ENCODE measurements at regions not wholly inside any gene's neighbourhood (a gene's known extent, or its start where the extent isn't known, plus 50 kb on each side); places are given as distances from the start of the nearest gene placed in this dataset.
A peak's percentile ranks its signal among the peaks of the same experiment; 100 is the strongest.

DNA sequence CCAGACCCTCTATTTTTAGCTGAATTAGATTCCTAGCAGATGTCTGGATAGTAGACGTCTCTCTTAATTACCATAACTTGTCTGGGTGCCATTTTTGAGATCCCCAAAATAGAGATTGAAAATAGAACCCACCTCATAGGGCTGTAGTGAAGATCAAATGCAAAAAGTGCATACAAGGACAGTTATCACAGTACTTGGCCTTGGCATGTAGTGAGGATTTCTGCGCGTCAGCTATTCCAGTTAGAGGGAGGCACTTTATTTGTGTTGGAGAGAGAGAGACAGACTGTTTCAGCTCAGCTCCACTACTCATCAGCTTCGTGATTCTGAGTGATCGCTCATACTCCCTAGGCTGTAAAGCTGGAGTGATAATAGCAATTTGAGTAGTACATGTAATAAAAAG, 59.6 kb upstream of the CDH13 start:
- DNase-seq (ENCODE audit: low read depth in 3 of 3, low spot score in 2 of 3) = no peak

DNA sequence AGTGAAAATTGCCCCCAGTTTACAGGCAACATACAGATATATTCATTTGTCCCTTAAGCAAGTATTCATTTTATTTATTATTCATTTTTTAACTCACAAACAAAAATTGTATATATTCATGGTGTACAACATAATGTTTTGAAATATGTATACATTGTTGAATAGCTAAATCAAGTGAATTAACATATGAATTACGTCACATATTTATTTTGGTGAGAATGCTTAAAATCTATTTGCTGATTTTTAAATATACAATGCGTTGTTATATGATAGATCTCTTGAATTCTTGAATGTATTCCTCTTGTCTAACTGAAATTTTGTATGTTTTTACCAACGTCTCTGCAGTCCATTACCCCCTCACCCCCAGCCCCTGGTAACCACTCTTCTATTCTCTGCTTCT, 63.4 kb upstream of the CDH13 start:
- no peak for DNase-seq (ENCODE audit: low read depth in 3 of 3, low spot score in 2 of 3)

DNA sequence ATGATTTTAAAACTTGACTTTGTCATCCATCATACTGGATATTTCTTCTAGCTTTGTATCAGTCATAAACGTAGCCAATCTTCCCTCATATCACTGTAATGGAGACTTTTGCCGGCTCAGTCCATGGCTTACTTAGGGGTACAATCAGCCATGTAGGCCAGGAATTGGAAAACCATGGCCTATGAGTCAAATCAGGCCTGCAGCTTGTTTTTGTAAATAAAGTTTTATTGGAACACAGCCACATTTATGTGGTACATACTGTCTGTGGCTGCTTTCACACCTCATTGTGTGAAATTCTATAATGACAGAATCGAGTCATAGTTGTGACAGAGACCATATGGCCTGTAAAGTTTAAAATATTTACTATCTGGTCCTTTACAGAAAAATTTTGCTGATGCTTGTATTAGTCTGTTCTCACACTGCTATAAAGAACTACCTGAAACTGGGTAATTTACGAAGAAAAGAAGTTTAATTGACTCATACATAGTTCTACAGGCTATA, 64.5 kb upstream of the CDH13 start:
- DNase-seq (ENCODE audit: low read depth in 3 of 3, low spot score in 2 of 3) = no peak

DNA sequence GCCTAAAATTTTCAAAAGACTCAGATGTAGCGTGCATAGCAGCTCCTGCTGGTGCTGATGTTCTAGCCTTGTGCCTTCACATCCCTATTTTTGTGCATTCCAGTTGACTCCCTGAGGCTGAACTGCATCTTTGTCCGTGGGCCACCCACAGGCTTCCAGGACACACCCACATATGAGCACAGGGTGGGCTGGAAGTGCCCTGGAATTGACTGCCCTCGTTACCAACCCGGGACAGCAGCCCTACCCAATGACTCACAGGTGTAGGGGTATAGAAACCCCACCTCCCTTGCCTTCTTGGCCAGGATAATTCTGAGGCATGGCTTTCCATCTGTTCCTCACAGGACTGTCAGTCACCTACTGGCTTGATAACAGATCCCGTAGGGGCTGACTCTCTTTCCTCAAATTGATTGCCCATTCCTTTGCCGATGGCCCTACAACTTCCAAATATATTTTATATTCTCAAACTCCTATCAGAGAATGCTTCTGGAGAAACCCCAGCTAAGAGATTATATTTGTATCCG, 65.9 kb upstream of the CDH13 start:
- DNase-seq (ENCODE audit: low read depth in 3 of 3, low spot score in 2 of 3) = no peak

DNA sequence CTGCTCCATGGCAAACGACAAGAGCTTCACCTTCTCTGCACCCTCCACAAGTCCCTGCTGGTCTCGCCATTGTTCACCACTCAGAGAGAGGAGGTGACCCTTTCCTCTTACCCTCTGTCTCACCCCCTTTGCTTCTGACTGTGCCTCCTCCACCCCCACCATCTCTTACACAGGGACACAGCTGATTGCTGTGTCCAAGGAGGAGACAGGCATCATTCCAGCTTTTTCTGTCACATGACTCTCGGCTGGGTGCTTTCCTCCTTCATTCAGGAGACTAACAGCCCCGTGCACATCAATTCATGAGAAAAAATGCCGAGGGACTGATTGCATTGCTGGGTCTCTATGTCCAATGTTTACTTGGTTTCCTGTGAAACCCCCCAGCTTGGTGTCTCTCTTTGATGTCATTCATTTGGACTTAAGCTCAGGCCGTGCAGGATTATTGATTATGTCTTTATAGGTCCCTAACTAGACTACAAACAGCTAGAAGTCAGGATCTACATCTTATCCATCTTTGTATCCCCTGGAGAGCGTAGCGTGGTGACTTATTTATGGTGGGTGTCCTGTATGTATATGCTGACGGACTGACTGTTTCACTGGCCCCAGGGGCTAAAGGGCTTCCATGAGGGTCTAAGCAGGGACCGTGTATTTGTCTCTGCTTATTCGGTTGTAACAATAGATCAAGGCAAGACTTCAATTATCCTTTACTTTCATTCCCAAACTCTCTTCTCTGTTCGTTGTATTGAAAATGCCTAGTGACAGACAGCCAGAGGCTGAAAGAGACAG, 82.2 kb upstream of the CDH13 start:
- DNase-seq (ENCODE audit: low read depth in 3 of 3, low spot score in 2 of 3) = no peak

DNA sequence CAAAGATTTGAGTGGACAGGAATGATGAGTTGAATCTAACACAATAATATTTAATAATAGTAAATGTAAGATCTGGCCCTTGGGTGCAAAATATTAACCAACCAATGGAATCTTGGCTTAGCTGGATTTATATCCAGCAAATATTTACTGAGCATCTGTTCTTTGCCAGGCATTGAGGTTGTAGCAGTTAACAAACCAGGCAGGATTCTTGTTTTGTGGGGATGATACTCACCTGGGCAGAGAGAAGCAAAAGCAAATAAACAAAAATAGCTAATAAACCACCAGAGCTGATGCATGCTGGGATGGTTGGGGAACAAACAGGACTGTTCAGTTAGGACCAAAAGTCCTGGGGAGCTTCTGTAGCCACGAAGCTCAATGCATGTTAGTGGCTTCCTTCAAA, 84.1 kb upstream of the CDH13 start:
- DNase-seq (ENCODE audit: low read depth in 3 of 3, low spot score in 2 of 3) = no peak

DNA sequence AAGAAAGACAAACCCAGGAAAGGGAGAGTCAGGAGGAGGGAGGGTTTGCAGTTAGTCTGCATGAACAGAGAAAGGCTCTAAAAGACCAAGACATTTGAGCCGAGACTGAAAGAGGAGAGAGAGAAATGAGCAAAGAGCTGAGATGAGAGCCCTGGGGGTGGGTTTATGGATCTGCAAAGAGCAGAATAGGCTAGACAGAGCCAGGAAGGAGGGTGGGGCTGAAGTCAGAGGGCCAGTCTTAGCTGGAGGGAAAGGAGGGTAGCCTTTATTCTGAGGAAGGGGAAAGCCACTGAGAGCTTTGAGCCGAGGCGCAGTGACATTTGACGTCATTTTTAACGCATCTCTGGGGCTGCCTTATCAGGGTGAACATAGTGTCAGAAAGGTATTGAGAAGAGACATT, 85.7 kb upstream of the CDH13 start:
- DNase-seq (ENCODE audit: low read depth in 3 of 3, low spot score in 2 of 3) = no peak

DNA sequence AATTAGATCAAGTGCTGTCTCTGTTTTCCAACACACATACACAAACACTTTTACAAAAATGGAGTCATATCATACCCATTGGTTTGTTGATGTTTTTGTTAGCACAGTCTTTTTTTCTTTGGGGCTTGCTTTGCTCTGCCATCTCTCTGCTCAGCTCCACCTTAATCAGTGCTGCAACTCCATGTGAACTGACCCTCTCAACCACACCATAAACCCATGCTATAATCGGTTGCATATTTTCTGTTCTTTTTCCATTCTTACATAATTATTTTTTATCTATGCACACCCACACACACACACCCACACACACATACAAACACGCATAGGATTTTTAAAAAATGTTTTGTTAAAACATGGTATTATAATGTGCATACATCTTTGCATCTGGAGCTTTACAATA, 91.0 kb upstream of the CDH13 start:
- no peak for DNase-seq (ENCODE audit: low read depth in 3 of 3, low spot score in 2 of 3)

DNA sequence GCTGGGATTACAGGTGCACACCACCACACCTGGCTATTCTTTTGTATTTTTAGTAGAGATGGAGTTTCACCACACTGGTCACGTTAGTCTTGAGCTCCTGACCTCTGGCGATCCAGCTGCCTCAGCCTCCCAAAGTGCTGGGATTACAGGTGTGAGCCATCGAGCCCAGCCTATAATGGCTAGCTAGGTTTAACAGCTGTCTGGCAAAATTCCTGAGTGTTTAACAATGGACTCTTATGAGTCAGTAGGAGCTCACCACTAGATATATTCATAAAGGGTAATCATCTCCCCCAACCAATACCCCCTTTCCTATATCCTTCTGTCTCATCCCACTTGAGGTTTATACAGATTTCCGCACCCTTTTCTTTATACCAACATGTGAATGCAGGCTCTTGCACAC, 91.5 kb upstream of the CDH13 start:
- no peak for DNase-seq (ENCODE audit: low read depth in 3 of 3, low spot score in 2 of 3)

DNA sequence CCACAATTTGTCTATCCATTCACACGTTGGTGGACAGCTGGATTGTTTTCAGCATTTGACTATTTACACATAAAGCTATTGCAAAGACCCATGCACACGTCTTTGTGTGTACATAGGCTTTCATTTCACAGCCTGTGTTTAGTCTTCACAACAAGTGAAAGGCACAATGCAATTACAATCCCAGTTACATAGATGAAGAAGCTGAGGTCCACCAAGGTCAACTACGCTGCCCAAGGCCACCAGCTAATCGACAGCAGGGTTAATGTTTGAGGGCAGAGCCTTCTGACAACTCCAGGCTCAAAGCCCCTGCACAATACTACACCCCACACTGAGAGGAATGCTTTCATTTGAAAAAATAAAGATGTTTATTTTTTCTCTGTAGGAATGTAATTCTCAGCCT, 93.6 kb upstream of the CDH13 start:
- no peak for DNase-seq (ENCODE audit: low read depth in 3 of 3, low spot score in 2 of 3)

DNA sequence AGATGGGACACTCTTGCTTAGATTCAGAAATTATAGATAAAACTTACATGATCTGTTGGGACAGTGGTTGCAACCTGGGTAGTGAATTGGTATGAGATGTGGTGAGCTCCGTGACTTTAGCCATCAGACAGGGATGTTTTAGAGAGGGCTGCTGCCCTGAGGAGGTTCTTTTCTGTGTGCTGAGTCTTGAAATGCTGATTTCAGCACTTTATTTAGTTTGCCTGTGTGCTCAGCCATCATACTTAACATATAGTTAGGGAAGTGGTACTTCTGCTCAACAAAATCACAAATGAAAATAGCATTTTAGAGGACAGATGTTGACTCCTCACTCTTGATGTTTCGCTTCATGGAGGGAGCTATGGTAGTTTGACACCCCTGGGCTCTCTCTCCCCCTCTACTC, 95.9 kb upstream of the CDH13 start:
- no peak for DNase-seq (ENCODE audit: low read depth in 3 of 3, low spot score in 2 of 3)

DNA sequence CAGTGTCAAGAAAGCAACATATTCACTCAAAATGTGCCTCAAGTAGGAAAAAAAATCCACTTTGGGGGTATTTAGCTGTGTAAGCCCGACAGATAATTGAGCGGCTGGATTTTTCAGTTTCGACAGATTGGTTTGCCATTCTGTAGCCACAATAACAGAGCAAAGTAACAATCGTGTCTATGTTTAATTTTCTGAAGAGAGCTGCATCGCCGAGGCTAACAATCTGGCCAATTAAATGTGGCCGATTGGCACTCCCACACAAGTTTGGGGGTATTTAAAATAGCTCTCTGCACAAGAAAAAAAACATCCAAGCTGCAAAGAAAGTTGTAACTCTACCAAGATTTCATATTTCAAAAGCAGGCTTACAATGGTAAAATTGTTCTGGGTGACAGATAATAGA, 99.7 kb upstream of the CDH13 start:
- DNase-seq (ENCODE audit: low read depth in 3 of 3, low spot score in 2 of 3) = no peak

DNA sequence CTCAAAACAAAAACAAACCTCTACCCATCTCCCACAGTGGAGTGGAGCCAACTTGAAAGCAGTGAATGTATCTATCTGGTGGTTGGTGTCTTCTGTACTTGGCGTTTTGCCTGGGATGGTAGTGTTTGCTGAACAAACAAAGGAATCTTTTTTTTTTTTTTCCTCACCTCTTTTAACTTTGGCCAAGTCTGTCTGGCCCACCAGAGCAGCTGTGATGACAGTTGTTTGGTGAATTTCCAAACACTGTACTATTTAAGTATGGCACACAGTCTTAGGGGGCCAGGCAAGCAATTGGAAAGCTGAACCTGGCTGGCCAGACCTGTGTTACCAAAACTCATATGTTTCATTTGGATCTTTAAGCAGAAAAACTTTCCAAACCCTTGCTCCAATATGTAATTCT, 101.8 kb upstream of the CDH13 start:
- DNase-seq (ENCODE audit: low read depth in 3 of 3, low spot score in 2 of 3) = no peak

DNA sequence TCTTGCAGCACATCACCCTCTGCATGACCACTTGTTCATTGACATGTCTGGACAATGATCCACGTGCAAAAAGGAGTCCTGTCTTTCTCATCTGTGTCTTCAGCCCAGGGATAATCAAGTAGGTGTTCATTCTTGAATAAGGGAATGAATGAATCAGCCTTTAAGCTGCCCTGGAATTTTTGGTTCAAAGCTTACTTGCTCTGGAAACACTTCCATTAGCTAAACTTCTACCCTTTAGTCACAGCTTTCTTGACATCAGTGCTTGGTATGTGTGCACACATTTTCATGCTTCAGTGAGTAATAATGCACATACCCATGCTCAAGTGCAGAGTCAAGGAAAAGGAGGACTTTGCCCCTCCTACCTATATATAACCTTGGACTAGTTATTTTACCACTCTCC, 103.0 kb upstream of the CDH13 start:
- no peak for DNase-seq (ENCODE audit: low read depth in 3 of 3, low spot score in 2 of 3)

DNA sequence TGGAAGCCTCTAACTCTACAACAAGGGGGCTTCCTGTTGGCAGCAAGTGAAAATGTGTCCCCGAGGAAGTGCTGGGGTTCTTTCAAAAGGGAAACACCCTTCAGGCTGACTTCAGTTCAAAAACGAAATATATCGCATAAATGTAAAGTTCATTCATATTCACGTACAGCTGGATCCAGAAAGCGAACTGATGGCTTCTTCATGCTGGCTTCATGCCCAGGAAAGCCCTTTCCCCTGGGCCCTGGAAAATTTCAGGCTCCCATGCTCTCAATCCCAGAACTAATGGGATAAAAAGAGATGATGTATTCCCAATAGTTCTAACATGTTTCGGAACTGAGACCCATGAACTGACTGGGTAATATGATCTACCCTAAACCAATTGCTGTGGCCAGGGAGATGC, 104.7 kb upstream of the CDH13 start:
- DNase-seq (ENCODE audit: low read depth in 3 of 3, low spot score in 2 of 3) = no peak

DNA sequence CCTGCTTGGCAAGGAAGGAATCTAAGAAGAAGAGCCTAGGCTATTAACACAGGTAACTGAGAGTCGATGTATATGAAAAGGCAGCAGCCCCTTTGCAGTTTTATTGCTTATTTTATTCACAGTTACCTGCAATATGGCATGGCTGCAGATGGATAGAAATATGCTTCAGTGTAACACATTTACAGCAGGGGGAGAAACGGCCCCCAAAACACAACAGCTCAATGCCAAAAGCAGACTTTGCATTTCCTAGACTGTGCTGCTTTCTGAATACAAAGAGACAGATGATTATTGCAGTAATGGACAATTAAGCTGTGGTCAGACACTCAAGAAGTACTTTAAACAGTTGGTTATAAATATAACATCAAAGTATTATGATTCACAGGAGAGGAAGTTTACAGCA, 108.0 kb upstream of the CDH13 start:
- no peak for DNase-seq (ENCODE audit: low read depth in 3 of 3, low spot score in 2 of 3)

DNA sequence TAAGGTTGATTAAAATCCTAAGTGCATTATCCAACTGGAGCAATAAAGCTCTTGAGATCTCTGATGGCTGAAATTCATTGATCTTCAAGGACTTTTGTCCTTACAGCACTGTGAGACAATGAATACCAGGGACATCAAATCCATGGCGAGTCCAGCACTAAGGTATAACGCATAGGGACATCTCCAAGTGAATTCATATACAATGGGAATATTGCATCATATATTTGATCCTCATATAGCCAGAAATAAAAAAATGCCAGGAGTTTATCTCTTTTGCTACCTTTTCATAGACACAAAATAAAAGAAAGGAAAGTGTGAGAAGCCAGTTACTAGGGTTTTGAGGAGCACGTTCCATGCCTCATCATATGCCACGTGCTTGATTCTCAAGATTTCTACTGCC, 112.5 kb upstream of the CDH13 start:
- no peak for DNase-seq (ENCODE audit: low read depth in 3 of 3, low spot score in 2 of 3)

DNA sequence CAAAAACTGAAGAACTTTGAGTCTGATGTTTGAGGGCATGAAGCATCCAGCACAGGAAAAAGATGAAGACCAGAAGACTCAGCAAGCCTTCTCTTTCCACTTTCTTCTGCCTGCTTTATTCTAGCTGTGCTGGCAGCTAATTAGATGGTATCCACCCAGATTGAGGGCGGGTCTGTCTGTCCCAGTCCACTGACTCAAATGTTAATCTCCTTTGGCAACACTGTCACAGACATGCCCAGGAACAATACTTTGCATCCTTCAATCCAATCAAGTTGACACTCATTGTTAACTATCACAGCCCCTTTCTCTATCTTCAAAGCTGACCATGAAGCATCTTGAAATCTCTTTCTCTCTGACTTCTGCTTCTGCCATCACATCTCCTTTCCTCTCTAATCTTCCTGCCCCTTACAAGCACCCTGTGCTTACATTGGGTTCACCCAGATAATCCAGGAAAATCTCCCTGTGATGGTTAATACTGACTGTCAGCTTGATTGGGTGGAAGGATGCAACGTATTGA, 115.9 kb upstream of the CDH13 start:
- DNase-seq (ENCODE audit: low read depth in 3 of 3, low spot score in 2 of 3) = no peak

DNA sequence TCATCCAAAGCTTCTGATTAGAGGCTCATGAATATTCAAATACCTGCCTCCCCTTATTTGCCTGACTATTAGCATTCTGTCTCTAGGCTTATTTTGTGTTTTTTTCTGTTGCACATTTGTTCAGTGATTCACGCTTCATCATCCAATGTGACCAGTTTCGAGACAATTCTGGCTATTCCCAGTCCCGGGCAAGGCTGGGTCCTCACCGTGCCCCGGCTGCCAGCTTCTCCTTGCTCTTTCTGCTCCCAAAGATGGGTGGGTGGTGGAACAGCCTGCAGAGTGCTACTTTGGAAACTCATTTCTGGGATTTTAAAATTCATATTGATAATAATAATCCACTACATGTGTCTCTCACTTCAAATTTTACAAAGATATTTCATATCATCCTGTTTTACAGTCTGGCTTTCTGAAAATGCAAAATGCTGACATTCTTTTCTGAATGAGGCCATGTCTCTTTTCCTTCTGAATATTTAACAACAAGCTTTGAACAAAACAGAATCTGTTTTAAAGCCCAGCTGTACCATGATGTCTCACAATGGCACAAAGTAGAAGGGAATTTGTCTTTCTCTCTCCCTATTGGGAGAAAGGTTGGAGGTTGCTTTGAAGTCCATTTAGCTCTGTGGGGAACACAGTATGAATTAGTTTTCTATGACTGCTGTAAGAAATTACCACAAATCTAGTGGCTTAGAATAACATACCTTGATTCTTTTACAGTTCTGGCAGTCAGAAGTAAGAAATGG, 116.9 kb upstream of the CDH13 start:
- DNase-seq (ENCODE audit: low read depth in 3 of 3, low spot score in 2 of 3) = no peak

DNA sequence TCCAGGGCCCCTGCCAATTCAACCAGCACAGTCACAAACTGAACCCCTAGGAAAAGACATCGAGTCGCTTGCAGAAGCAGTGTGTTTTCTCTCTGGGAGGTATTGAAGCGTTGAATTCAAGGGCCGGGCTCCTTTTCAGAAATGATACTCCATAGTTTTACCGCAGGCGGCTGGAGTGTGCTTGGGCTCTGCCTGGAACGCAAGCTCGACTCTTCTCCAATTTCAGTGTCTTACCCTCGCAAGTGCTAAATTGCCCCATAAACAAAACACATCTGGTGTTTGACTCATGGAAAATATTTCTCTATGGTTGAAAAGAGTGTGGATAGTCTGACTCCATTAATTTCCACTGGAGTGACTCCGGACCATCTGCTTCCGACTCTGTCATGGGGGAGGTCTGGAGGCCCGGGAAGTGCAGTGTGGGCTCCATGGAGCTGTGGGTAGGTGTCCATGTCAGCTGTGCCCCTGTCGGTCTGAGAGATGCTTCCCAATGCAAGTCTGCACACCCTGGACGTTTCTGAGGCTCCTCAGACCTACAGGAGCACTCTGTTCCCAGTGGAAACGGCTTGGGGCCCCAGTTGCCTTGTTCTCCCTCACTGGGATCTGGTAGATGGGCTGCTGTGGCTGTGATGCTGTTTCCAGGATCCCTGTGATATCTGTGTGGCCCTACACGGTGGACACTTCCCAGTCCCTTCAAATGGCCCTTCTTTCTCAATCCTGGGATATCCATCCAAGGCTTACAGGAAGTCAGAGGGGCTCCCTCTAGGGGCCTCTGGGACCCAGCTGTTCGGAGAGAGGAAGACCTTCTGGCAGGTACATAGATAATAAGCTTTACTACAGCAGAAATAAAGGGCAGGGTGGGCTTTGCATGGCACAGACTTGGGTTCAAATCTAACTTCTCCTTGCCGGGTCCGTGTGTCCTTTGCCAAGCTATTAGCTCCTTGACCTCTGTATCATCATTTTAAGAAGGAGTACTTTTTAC, 119.8 kb upstream of the CDH13 start:
- DNase-seq (ENCODE audit: low read depth in 3 of 3, low spot score in 2 of 3) = peak; percentile 21 to 48 (median 36)

DNA sequence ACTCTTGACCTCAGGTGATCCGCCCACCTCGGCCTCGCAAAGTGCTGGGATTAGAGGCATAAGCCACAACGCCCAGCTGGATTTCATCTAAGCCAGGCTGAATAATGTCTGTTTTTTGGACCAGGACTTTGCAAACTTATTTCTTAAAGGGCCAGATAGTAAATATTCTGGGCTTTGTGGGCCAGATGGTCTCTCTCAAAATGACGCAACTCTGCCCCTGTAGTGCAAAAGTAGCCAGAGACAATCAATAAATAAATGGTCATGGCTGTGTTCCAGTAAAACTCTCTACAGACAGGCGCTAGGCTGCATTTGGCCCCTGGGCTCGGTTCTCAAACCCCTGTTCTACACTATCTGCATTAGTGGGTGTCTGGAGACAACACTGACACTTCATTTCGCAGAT, 121.9 kb upstream of the CDH13 start:
- DNase-seq (ENCODE audit: low read depth in 3 of 3, low spot score in 2 of 3) = peak; percentile 45 to 46 (median 45)

Measured in right renal cortex interstitium (tissue), 3 donors.